Heart left ventricle (tissue), 13 donors: ENCODE measurements at regions not wholly inside any gene's neighbourhood (a gene's known extent, or its start where the extent isn't known, plus 50 kb on each side); places are given as distances from the start of the nearest gene placed in this dataset.

ENCODE experiments used
- CTCF ChIP-seq, 12 donors: fragments of 200-600 bp; sonication (generic) in 4 of 12; IDR thresholded peaks; one replicate each; pipeline versions ENCODE4 v1.5.0 to v1.8.0; 2018 to 2022; ENCODE audit warnings: antibody characterized with exemption in 12 of 12, mild to moderate bottlenecking in 5 of 12
- POLR2A ChIP-seq, 2 donors: fragments of 450-650 bp; IDR thresholded peaks; one replicate each; pipeline ENCODE4 v1.6.1; 2017; ENCODE audit warnings: antibody characterized with exemption in 2 of 2, mild to moderate bottlenecking in 2 of 2, moderate library complexity in 2 of 2
- donor health status: ischemic (EF 13 %, LVEDD 7.1; RV severe dilation, severe dysfunction).
- donor health status: DM: no; HTN: yes; CAD: no.
- donor health status: DM: no; HTN: no; CAD: no.
- donor health status: ischemic (EF 25% LVEDD 6.9; RV normal size, moderate dysfunction).
- donor health status: ischemic (EF 25% LVEDD 5.7; RV mildly dilated, moderate dysfunction).
- donor health status: ischemic (EF 35%, LVEDD 5.7; RV mildly dilated, moderate dysfunction).
- donor health status: nonischemic (EF 11% LVEDD 7.7; RV severe dilation, severe dysfunction).
- donor health status: DM: yes; HTN: yes; CAD: no.
- donor health status: PGD.
- donor health status: ischemic (EF 29% LVEDD 5.4; RV normal size, mild dysfunction).
- donor health status: nonischemic (EF 23%, LVEDD 6.1; RV moderate dilation, normal function).

- TF ChIP-seq CTCF (IDR thresholded peaks at IDR 0.05) (no peak), POLR2A (IDR thresholded peaks at IDR 0.05) (no peak)
Observed at GRCh38 chr2:128635361-128635900, 316.8 kb upstream of the HS6ST1 start.
